Activated T-cell treated with anti-CD3 and anti-CD28 coated beads, Interleukin-2, amount 50 U/mL, for 4 hours (primary cell): ENCODE measurements at regions not wholly inside any gene's neighbourhood (a gene's known extent, or its start where the extent isn't known, plus 50 kb on each side); places are given as distances from the start of the nearest gene placed in this dataset.

Experiments
- ATAC-seq, 2 donors: fragments of 200-7000 bp; cut with Tn5 transposase; one replicate each; pipeline ENCODE4 v1.10.0; 2021
- DNase-seq: peaks from one replicate; pipeline ENCODE4 v3.0.0-alpha.2; 2020
- H3K27me3 Mint-ChIP-seq: one replicate; pipeline ENCODE4 v1.8.0; 2021; ENCODE audit warnings: low read depth, mixed read lengths
- H3K36me3 Mint-ChIP-seq: one replicate; pipeline ENCODE4 v1.8.0; 2022; ENCODE audit warnings: mixed read lengths; ENCODE audit not compliant: insufficient read depth
- H3K4me1 Mint-ChIP-seq: one replicate; pipeline ENCODE4 v1.8.0; 2021; ENCODE audit warnings: low read depth, mixed read lengths
- H3K4me3 Mint-ChIP-seq: one replicate; pipeline ENCODE4 v1.8.0; 2021; ENCODE audit warnings: mild to moderate bottlenecking, moderate library complexity, mixed read lengths
- H3K9me3 Mint-ChIP-seq: one replicate; pipeline ENCODE4 v1.8.0; 2021; ENCODE audit warnings: mixed read lengths

GRCh38 chr2:150046810-150047209 lies 440.7 kb downstream of the RND3 start:
- Mint-ChIP-seq H3K4me3 (no peak overlapping the region), H3K9me3 (peaks cover 4% of the 10 kb centered on the region), H3K4me1 (no peaks in the 10 kb centered on the region), H3K27me3 (no peaks in the 10 kb centered on the region), H3K36me3 (no peaks in the 10 kb centered on the region)
- ATAC-seq (no peak), DNase-seq (no peak)

- H3K36me3 Mint-ChIP-seq: no peaks in the 10 kb centered on the region
- no peak for DNase-seq
- no peaks in the 10 kb centered on the region for H3K27me3 Mint-ChIP-seq
- no peak overlapping the region for H3K4me3 Mint-ChIP-seq
- peaks cover 4% of the 10 kb centered on the region for H3K9me3 Mint-ChIP-seq
- H3K4me1 Mint-ChIP-seq: no peaks in the 10 kb centered on the region
- ATAC-seq: no peak
These were observed 441.3 kb downstream of the RND3 start for GRCh38 chr2:150046211-150046610.

GRCh38 chr2:150045601-150046000 lies 441.9 kb downstream of the RND3 start:
- H3K36me3 Mint-ChIP-seq: no peaks in the 10 kb centered on the region
- H3K27me3 Mint-ChIP-seq: no peaks in the 10 kb centered on the region
- no peaks in the 10 kb centered on the region for H3K4me1 Mint-ChIP-seq
- peaks cover 4% of the 10 kb centered on the region for H3K9me3 Mint-ChIP-seq
- DNase-seq: no peak
- no peak overlapping the region for H3K4me3 Mint-ChIP-seq
- ATAC-seq: no peak

- H3K36me3 Mint-ChIP-seq: no peaks in the 10 kb centered on the region
- ATAC-seq (no peak), DNase-seq (no peak)
- peaks cover 4% of the 10 kb centered on the region for H3K9me3 Mint-ChIP-seq
- no peaks in the 10 kb centered on the region for H3K27me3 Mint-ChIP-seq
- H3K4me3 Mint-ChIP-seq: no peak overlapping the region
- no peaks in the 10 kb centered on the region for H3K4me1 Mint-ChIP-seq
These were observed 444.3 kb downstream of the RND3 start for GRCh38 chr2:150043172-150043500.

- no peaks in the 10 kb centered on the region for H3K36me3 Mint-ChIP-seq
- no peaks in the 10 kb centered on the region for H3K27me3 Mint-ChIP-seq
- H3K4me1 Mint-ChIP-seq: no peaks in the 10 kb centered on the region
- ATAC-seq (no peak), DNase-seq (no peak)
- peaks cover 4% of the 10 kb centered on the region for H3K9me3 Mint-ChIP-seq
- no peak overlapping the region for H3K4me3 Mint-ChIP-seq
These were observed 444.8 kb downstream of the RND3 start for GRCh38 chr2:150042500-150043171.

GRCh38 chr2:150041722-150042425 lies 445.6 kb downstream of the RND3 start:
- no peak overlapping the region for H3K4me3 Mint-ChIP-seq
- ATAC-seq (no peak), DNase-seq (no peak)
- H3K27me3 Mint-ChIP-seq: no peaks in the 10 kb centered on the region
- peaks cover 4% of the 10 kb centered on the region for H3K9me3 Mint-ChIP-seq
- no peaks in the 10 kb centered on the region for H3K36me3 Mint-ChIP-seq
- no peaks in the 10 kb centered on the region for H3K4me1 Mint-ChIP-seq

GRCh38 chr2:150036622-150037021 lies 449.0 kb upstream of the MMADHC start:
- no peak for ATAC-seq
- no peak for DNase-seq
- Mint-ChIP-seq H3K4me3 (no peak overlapping the region), H3K36me3 (no peaks in the 10 kb centered on the region), H3K4me1 (no peaks in the 10 kb centered on the region), H3K9me3 (no peaks in the 10 kb centered on the region), H3K27me3 (no peaks in the 10 kb centered on the region)

- Mint-ChIP-seq H3K9me3 (no peaks in the 10 kb centered on the region), H3K4me1 (no peaks in the 10 kb centered on the region), H3K27me3 (no peaks in the 10 kb centered on the region), H3K4me3 (no peak overlapping the region), H3K36me3 (no peaks in the 10 kb centered on the region)
- no peak for ATAC-seq
- no peak for DNase-seq
These were observed 447.1 kb upstream of the MMADHC start for GRCh38 chr2:150034665-150035064.

- DNase-seq (no peak), ATAC-seq (no peak)
- Mint-ChIP-seq H3K27me3 (no peaks in the 10 kb centered on the region), H3K4me3 (no peak overlapping the region), H3K9me3 (no peaks in the 10 kb centered on the region), H3K4me1 (no peaks in the 10 kb centered on the region), H3K36me3 (no peaks in the 10 kb centered on the region)
These were observed 443.0 kb upstream of the MMADHC start for GRCh38 chr2:150030436-150031190.

GRCh38 chr2:150028322-150028721 lies 440.7 kb upstream of the MMADHC start:
- H3K4me1 Mint-ChIP-seq: no peaks in the 10 kb centered on the region
- no peaks in the 10 kb centered on the region for H3K36me3 Mint-ChIP-seq
- no peaks in the 10 kb centered on the region for H3K27me3 Mint-ChIP-seq
- DNase-seq: no peak
- ATAC-seq: no peak
- H3K9me3 Mint-ChIP-seq: no peaks in the 10 kb centered on the region
- H3K4me3 Mint-ChIP-seq: no peak overlapping the region

- no peak for DNase-seq
- Mint-ChIP-seq H3K9me3 (no peaks in the 10 kb centered on the region), H3K4me3 (no peak overlapping the region), H3K27me3 (no peaks in the 10 kb centered on the region), H3K36me3 (no peaks in the 10 kb centered on the region), H3K4me1 (no peaks in the 10 kb centered on the region)
- ATAC-seq: no peak
These were observed 439.6 kb upstream of the MMADHC start for GRCh38 chr2:150027164-150027563.

- Mint-ChIP-seq H3K36me3 (no peaks in the 10 kb centered on the region), H3K9me3 (no peaks in the 10 kb centered on the region), H3K4me1 (no peaks in the 10 kb centered on the region), H3K27me3 (no peaks in the 10 kb centered on the region), H3K4me3 (no peak overlapping the region)
- DNase-seq: no peak
- no peak for ATAC-seq
These were observed 436.1 kb upstream of the MMADHC start for GRCh38 chr2:150023663-150024062.

- Mint-ChIP-seq H3K36me3 (no peaks in the 10 kb centered on the region), H3K27me3 (no peaks in the 10 kb centered on the region), H3K9me3 (no peaks in the 10 kb centered on the region), H3K4me1 (no peaks in the 10 kb centered on the region), H3K4me3 (no peak overlapping the region)
- no peak for DNase-seq
- ATAC-seq: no peak
These were observed 435.5 kb upstream of the MMADHC start for GRCh38 chr2:150023044-150023443.

GRCh38 chr2:150020937-150021673 lies 433.5 kb upstream of the MMADHC start:
- no peak overlapping the region for H3K4me3 Mint-ChIP-seq
- no peaks in the 10 kb centered on the region for H3K9me3 Mint-ChIP-seq
- no peaks in the 10 kb centered on the region for H3K27me3 Mint-ChIP-seq
- ATAC-seq (no peak), DNase-seq (no peak)
- H3K4me1 Mint-ChIP-seq: no peaks in the 10 kb centered on the region
- no peaks in the 10 kb centered on the region for H3K36me3 Mint-ChIP-seq
